ENCODE measurements at regions not wholly inside any gene's neighbourhood (a gene's known extent, or its start where the extent isn't known, plus 50 kb on each side); places are given as distances from the start of the nearest gene placed in this dataset.

DNA sequence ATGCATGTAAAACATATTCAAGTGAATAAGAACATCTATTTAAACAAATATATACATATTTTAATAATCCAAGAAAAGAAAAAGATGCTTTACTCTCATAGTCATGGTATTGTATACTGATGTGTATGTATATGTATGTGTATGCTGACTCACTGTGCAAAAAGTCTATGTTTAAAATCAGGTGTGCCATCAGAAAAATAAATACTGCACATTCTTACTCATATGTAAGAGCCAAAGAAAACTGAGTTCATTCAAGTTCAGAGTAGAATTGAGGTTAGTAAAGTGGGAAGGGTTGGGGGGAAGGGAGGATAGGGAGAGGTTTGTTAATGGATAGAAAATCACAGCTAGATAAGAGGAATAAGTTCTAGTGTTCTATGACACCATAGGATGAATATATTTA is 403.9 kb upstream of the SMIM31 start:
- TF ChIP-seq, protein P1, sequence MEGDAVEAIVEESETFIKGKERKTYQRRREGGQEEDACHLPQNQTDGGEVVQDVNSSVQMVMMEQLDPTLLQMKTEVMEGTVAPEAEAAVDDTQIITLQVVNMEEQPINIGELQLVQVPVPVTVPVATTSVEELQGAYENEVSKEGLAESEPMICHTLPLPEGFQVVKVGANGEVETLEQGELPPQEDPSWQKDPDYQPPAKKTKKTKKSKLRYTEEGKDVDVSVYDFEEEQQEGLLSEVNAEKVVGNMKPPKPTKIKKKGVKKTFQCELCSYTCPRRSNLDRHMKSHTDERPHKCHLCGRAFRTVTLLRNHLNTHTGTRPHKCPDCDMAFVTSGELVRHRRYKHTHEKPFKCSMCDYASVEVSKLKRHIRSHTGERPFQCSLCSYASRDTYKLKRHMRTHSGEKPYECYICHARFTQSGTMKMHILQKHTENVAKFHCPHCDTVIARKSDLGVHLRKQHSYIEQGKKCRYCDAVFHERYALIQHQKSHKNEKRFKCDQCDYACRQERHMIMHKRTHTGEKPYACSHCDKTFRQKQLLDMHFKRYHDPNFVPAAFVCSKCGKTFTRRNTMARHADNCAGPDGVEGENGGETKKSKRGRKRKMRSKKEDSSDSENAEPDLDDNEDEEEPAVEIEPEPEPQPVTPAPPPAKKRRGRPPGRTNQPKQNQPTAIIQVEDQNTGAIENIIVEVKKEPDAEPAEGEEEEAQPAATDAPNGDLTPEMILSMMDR (IDR thresholded peaks at IDR 0.05), result no peak
- no peak for TF ChIP-seq EZH2 (IDR thresholded peaks at IDR 0.05)
- no peak for TF ChIP-seq EZH2phosphoT487 (IDR thresholded peaks at IDR 0.05)
